ENCODE measurements at regions not wholly inside any gene's neighbourhood (a gene's known extent, or its start where the extent isn't known, plus 50 kb on each side); places are given as distances from the start of the nearest gene placed in this dataset.

DNA sequence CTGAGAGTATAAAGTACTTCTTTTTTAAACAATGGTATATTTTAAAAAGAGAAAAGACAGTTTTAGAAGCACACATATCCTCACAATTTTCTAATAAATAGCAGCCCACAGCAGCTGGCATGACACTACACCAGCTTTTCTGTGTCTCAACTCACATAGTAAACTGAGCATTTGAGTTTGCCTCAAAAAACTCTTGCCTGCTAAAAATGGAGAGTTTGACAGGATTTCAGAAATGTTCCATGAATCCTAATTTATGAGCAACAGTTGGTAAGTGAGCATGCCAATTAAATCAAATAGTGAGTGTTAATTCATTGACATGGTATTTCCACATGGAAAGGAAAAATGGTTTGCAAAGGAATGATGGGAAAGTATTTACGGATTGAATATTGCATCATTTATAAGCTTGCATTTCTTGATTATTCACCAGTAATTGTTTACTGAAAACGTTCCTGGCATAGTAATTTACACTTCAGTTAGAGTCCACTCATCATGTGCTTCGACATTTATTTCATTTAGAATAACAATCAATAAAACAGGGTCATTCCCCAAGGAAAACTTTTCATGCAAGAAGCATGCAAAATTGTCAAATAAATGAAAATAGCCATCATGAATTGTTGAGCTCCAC, 323.0 kb downstream of the EFNB2 start (continued):
- TF ChIP-seq, protein P1, sequence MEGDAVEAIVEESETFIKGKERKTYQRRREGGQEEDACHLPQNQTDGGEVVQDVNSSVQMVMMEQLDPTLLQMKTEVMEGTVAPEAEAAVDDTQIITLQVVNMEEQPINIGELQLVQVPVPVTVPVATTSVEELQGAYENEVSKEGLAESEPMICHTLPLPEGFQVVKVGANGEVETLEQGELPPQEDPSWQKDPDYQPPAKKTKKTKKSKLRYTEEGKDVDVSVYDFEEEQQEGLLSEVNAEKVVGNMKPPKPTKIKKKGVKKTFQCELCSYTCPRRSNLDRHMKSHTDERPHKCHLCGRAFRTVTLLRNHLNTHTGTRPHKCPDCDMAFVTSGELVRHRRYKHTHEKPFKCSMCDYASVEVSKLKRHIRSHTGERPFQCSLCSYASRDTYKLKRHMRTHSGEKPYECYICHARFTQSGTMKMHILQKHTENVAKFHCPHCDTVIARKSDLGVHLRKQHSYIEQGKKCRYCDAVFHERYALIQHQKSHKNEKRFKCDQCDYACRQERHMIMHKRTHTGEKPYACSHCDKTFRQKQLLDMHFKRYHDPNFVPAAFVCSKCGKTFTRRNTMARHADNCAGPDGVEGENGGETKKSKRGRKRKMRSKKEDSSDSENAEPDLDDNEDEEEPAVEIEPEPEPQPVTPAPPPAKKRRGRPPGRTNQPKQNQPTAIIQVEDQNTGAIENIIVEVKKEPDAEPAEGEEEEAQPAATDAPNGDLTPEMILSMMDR (IDR thresholded peaks at IDR 0.05; ENCODE audit: control extremely low read depth in 1 of 3, insufficient read depth in 1 of 3, low read depth in 1 of 3, low read length in 3 of 3): no peak
- TF ChIP-seq GABPA (IDR thresholded peaks at IDR 0.05; ENCODE audit: borderline replicate concordance, insufficient read depth, low read length) (no peak), TEAD4 (IDR thresholded peaks at IDR 0.05; ENCODE audit: low read depth, low read length) (no peak)
- TF ChIP-seq, protein P2, sequence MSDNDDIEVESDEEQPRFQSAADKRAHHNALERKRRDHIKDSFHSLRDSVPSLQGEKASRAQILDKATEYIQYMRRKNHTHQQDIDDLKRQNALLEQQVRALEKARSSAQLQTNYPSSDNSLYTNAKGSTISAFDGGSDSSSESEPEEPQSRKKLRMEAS (IDR thresholded peaks at IDR 0.05): no peak
